ENCODE measurements at regions not wholly inside any gene's neighbourhood (a gene's known extent, or its start where the extent isn't known, plus 50 kb on each side); places are given as distances from the start of the nearest gene placed in this dataset.

DNA sequence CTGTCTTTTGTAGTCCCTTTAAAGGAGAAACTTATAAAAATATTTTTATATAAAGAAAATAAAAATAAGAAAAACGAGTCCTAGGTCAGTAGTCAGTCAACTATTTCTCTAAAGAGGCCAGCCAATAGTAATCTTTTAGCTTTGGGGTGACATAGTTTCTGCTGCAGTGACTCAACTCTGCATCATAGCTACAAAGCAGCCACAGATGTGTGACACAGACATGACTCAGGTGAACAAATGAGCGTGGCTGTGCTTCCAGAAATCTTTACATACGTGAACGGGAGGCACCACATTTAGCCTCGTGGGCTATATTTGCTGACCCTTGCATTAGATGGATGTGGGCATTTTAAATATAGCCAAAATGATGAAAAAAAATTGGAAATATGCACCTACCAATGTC, 1862.5 kb upstream of the TENM3 start:
- peak; percentile 0 for DNase-seq (ENCODE audit: low read depth)
- H3K4me3 ChIP-seq (ENCODE audit: low read depth, low read length): no peak overlapping the region
- TF ChIP-seq, protein P1, sequence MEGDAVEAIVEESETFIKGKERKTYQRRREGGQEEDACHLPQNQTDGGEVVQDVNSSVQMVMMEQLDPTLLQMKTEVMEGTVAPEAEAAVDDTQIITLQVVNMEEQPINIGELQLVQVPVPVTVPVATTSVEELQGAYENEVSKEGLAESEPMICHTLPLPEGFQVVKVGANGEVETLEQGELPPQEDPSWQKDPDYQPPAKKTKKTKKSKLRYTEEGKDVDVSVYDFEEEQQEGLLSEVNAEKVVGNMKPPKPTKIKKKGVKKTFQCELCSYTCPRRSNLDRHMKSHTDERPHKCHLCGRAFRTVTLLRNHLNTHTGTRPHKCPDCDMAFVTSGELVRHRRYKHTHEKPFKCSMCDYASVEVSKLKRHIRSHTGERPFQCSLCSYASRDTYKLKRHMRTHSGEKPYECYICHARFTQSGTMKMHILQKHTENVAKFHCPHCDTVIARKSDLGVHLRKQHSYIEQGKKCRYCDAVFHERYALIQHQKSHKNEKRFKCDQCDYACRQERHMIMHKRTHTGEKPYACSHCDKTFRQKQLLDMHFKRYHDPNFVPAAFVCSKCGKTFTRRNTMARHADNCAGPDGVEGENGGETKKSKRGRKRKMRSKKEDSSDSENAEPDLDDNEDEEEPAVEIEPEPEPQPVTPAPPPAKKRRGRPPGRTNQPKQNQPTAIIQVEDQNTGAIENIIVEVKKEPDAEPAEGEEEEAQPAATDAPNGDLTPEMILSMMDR (IDR thresholded peaks at IDR 0.05; ENCODE audit: insufficient read depth, low read length): no peak

DNA sequence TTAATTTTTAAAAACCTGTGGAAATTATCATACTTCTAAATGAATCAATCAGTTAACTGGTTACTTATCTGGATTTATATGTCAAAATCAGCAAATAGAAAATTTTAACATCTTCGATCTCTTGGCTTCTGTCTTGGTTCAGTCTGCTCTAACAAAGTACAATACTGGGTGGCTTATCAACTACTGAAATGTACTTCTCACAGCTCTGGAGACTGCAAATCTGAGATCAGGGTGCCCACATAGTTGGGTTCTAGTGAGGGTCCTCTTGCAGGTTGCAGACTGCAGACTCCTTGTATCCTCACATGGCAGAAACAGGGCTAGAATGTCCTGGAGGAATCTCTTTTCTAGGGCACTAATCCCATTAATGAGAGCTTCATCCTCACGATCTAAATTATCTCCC, 1851.6 kb upstream of the TENM3 start:
- no peak overlapping the region for H3K4me3 ChIP-seq (ENCODE audit: low read depth, low read length)
- TF ChIP-seq, protein P1 (IDR thresholded peaks at IDR 0.05; ENCODE audit: insufficient read depth, low read length): no peak
- no peak for DNase-seq (ENCODE audit: low read depth)

DNA sequence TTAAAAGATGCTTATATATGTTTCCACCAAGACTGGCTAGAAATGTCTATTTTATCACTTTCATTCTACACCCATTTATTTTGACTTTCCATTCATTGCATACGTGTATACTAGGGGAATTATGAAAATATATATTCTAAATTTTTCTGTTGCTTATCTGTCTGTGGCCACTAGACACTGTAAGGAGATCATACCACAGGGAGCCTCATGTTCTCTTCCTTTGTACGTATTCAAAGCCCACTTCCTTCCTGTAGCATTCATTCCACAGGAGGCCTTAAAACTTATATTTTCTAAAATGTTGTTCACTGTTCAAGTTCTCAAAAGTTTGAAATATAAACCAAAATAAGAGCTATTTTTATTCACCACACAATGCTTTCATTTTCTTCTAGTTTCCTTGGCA, 1848.9 kb upstream of the TENM3 start:
- no peak overlapping the region for H3K4me3 ChIP-seq (ENCODE audit: low read depth, low read length)
- TF ChIP-seq, protein P1 (IDR thresholded peaks at IDR 0.05; ENCODE audit: insufficient read depth, low read length): no peak
- no peak for DNase-seq (ENCODE audit: low read depth)

DNA sequence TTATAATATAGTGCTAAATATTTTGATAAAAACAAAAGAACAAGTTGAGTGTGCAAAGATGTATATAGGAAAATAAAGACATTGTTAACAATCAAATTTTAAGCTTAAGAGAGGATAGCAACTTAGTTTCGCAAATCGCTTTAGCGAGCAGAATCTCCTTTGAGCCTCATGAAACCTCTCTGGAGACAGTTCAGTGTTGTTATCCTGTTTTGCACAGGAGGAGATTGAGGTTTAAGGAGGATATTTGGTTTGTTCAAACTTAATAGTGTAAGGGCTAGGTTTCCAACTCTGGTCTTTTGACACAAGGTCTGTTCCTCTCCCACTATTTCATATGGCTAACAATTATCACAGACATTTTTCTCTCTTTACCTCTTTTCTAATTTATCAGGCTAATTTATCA, 1848.5 kb upstream of the TENM3 start:
- H3K4me3 ChIP-seq (ENCODE audit: low read depth, low read length): no peak overlapping the region
- TF ChIP-seq, protein P1 (IDR thresholded peaks at IDR 0.05; ENCODE audit: insufficient read depth, low read length): no peak
- DNase-seq (ENCODE audit: low read depth): no peak

DNA sequence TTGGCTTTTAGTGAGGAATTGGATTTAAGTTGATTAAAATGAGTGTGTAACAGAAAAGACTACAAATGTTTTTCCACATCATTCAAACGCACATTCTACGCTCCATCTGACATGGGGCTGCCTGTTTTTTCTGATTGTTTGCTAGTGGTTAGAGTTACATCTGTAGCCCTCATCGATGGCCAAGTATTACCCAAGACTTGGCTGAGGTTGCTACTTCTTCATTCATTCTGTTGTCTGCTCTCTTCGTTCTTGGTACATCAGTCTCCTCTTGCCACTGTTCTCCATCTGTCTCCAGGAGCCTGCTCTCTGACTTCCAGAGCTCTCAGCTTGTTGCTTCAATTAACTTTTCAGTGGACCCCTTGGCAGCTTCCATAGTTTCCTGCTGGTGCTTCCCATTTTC, 1844.6 kb upstream of the TENM3 start:
- TF ChIP-seq, protein P1 (IDR thresholded peaks at IDR 0.05; ENCODE audit: insufficient read depth, low read length): no peak
- H3K4me3 ChIP-seq (ENCODE audit: low read depth, low read length): no peak overlapping the region
- DNase-seq (ENCODE audit: low read depth): no peak

DNA sequence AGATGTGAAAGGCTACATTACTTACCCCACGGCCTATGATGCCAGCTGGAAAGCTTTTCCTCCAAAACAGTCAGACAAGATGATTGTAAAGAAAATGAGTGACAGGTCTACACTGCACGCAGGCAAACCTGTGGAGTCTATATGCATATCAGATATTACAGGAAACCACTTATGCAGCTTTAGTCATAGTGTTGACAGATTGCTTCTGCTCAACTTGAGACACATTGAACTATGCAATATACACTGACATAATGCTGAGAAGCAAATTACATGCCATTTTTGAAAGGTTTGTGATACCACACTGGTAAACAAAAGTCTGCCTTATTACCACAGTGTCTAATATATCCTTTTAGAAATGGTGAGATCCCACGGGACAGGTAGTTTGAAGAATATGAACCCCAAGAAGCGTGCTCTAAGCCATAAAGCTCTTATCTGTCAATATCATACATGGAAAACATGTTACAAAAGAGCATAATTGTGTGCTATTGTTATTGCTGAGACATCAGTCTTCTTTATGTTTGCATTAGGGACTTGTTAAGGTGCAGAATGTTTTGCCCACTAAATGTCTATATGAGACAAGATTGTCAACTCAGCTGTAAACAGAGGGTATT, 1835.8 kb upstream of the TENM3 start:
- TF ChIP-seq, protein P1 (IDR thresholded peaks at IDR 0.05; ENCODE audit: insufficient read depth, low read length): no peak
- no peak overlapping the region for H3K4me3 ChIP-seq (ENCODE audit: low read depth, low read length)
- no peak for DNase-seq (ENCODE audit: low read depth)
